K562 (cell line): ENCODE measurements at regions not wholly inside any gene's neighbourhood (a gene's known extent, or its start where the extent isn't known, plus 50 kb on each side); places are given as distances from the start of the nearest gene placed in this dataset.

Source experiments
- CTCF ChIP-seq, 3 experiments: IDR thresholded peaks in 2 of 3; conservative IDR thresholded peaks in 1 of 3; 2 replicates each; pipeline ENCODE4 v1.5.1; 2011 to 2012; ENCODE audit warnings: low read length in 3 of 3, mild to moderate bottlenecking in 3 of 3, control low read depth in 2 of 3, improper control_type of control experiment in 1 of 3, inconsistent platforms in 1 of 3, low read depth in 1 of 3, mixed read lengths in 1 of 3, moderate library complexity in 1 of 3; ENCODE audit not compliant: insufficient read depth in 2 of 3
- ETV5 ChIP-seq: sonication (generic); formaldehyde crosslinking; IDR thresholded peaks from 2 replicates; pipeline ENCODE4 v1.4.0; 2020; ENCODE audit warnings: low read depth, mild to moderate bottlenecking, missing genetic modification reagents
- EZH2 ChIP-seq: IDR thresholded peaks from 2 replicates; pipeline ENCODE4 v1.6.1; 2012; ENCODE audit warnings: low read depth, mild to moderate bottlenecking, inconsistent platforms, low read length, borderline replicate concordance
- KLF6 ChIP-seq: fragments of 250-450 bp; sonication (Bioruptor Pico); IDR thresholded peaks from 2 replicates; pipeline ENCODE4 v1.4.0; 2020; ENCODE audit warnings: mild to moderate bottlenecking, moderate library complexity, borderline replicate concordance
- POLR2A ChIP-seq: fragments of 450-650 bp; conservative IDR thresholded peaks from 2 replicates; pipeline ENCODE4 v1.6.1; 2016
- POLR2H ChIP-seq: IDR thresholded peaks from 2 replicates; pipeline ENCODE4 v1.6.1; 2016; ENCODE audit warnings: missing genetic modification characterization, low read depth, mild to moderate bottlenecking, control low read depth, missing compliant biosample characterization, moderate library complexity
- SRF ChIP-seq, 2 experiments: fragments of 250-450, 450-650 bp in 1 of 2; sonication (Bioruptor Pico) in 1 of 2; sonication (generic) in 1 of 2; formaldehyde crosslinking; IDR thresholded peaks; 2 replicates each; pipeline versions ENCODE4 v1.5.0 to v1.5.1; 2020 to 2022; ENCODE audit warnings: mild to moderate bottlenecking in 1 of 2, missing genetic modification reagents in 1 of 2
- TEAD4 ChIP-seq, 2 experiments: sonication (generic) in 1 of 2; formaldehyde crosslinking in 1 of 2; IDR thresholded peaks; 2 replicates each; pipeline versions ENCODE4 v1.6.1 to v1.8.0; 2012 to 2022; ENCODE audit warnings: borderline replicate concordance in 1 of 2, inconsistent platforms in 1 of 2, low read length in 1 of 2, mild to moderate bottlenecking in 1 of 2, missing genetic modification reagents in 1 of 2
- ZBTB8A ChIP-seq: fragments of 450-650 bp; IDR thresholded peaks from 2 replicates; pipeline ENCODE4 v1.6.1; 2018; ENCODE audit warnings: mild to moderate bottlenecking, moderate library complexity; ENCODE audit not compliant: partially characterized antibody
- ZEB2 ChIP-seq: fragments of 450-650 bp; IDR thresholded peaks from 2 replicates; pipeline ENCODE4 v1.6.1; 2016

GRCh38 chr6:8529250-8529649 is 93.9 kb upstream of the SLC35B3 start:
- no peak for TF ChIP-seq ETV5
- no peak for TF ChIP-seq SRF (CRISPR knock-in tag; IDR thresholded peaks at IDR 0.05)
- TF ChIP-seq CTCF (IDR thresholded peaks at IDR 0.05 in 2 of 3, conservative IDR thresholded peaks at IDR 0.05 in 1 of 3; ENCODE audit: insufficient read depth in 2 of 3, low read depth in 1 of 3, low read length in 3 of 3): no peak
- TF ChIP-seq TEAD4 (IDR thresholded peaks at IDR 0.05; ENCODE audit: low read length): no peak
- no peak for TF ChIP-seq TEAD4 (CRISPR knock-in tag; IDR thresholded peaks at IDR 0.05; ENCODE audit: borderline replicate concordance)
- no peak for TF ChIP-seq EZH2
- no peak for TF ChIP-seq POLR2H
- TF ChIP-seq ZEB2: no peak
- TF ChIP-seq ZBTB8A: no peak
- no peak for TF ChIP-seq KLF6 (CRISPR knock-in tag)
- no peak for TF ChIP-seq POLR2A
